GM19351 (cell line): ENCODE measurements at regions not wholly inside any gene's neighbourhood (a gene's known extent, or its start where the extent isn't known, plus 50 kb on each side); places are given as distances from the start of the nearest gene placed in this dataset.
"Not testable (repeated sequence)": the region's sequence is repeated elsewhere in the genome, so short reads cannot be mapped to it uniquely, and the experiment has no call there.

Experiments used
- ATAC-seq: cut with Tn5 transposase; IDR thresholded peaks from one replicate; pipeline ENCODE4 v1.9.1; 2021; ENCODE audit warnings: mild to moderate bottlenecking, moderate library complexity; ENCODE audit not compliant: unreplicated experiment

GRCh38 chr5:102049517-102049916 is 246.6 kb downstream of the SLCO4C1 start:
- no peak for ATAC-seq

- no peak for ATAC-seq
Observed at GRCh38 chr5:102048940-102049339, 247.1 kb downstream of the SLCO4C1 start.

GRCh38 chr5:102047073-102047472 is 249.0 kb downstream of the SLCO4C1 start:
- ATAC-seq, result not testable (repeated sequence)

DNA sequence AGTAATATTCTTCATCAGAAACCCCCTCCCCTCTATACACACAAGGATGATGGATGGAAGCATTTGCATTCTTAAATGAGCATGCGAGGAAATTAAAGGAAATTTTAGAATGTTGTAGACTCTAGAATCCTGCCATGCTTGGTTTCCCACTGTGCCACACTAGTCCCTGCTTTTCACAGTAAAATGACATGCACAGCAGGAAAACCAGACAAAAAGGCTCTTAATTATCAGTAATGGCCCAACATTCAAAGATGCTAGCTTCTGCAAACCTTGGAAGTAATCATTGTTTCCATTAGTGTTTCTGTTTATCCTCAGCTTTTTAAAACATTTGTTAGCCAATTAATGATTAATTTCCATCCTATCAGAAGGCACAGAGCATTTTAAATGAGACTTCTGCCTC is 255.8 kb downstream of the SLCO4C1 start:
- ATAC-seq, result no peak

DNA sequence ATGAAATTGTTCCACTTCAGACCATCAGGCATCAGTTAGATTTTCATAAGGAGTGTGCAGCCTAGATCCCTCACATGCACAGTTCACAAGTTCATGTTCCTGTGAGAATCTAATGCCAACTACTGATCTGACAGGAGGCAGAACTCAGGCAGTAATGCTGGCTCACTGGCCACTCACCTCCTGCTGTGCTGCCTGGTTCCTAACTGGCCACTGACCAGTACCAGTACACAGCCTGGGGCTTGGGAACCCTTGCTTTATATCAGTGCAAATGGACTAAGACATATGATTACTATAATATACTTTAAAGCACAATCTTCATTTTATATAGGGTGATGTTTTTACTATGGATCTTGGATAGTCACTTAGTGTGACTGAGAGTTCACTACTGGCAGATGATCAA is 259.2 kb downstream of the SLCO4C1 start:
- ATAC-seq, result no peak

GRCh38 chr5:102031711-102032110 is 264.4 kb downstream of the SLCO4C1 start:
- ATAC-seq, result no peak

DNA sequence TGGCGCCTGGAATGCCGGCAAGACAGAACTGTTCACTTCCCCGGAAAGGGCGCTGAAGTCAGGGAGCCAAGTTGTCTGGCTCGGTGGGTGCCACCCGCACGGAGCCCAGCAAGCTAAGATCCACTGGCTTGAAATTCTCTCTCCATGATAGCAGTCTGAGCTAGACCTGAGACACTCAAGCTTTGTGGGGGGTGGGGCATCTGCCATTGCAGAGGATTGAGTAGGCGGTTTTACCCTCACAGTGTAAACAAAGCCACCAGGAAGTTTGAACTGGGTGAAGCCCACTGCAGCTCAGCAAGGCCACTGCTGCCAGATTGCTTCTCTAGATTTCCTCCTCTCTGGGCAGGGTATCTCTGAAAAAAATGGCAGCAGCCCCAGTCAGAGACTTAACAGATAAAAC is 277.4 kb downstream of the SLCO4C1 start:
- no peak for ATAC-seq

GRCh38 chr5:102018279-102018678 is 277.8 kb downstream of the SLCO4C1 start:
- no peak for ATAC-seq

- ATAC-seq, result no peak
Observed at GRCh38 chr5:102014371-102014770, 281.7 kb downstream of the SLCO4C1 start.

GRCh38 chr5:102010644-102011043 is 285.4 kb downstream of the SLCO4C1 start:
- no peak for ATAC-seq

- no peak for ATAC-seq
Observed at GRCh38 chr5:101997235-101997634, 298.8 kb downstream of the SLCO4C1 start.

- ATAC-seq, result no peak
Observed at GRCh38 chr5:101995585-101995984, 300.5 kb downstream of the SLCO4C1 start.

GRCh38 chr5:101991486-101991885 is 304.6 kb downstream of the SLCO4C1 start:
- no peak for ATAC-seq

- no peak for ATAC-seq
Observed at GRCh38 chr5:101989659-101990058, 306.4 kb downstream of the SLCO4C1 start.

GRCh38 chr5:101977729-101978345 is 318.2 kb downstream of the SLCO4C1 start:
- peak; percentile 96 for ATAC-seq

GRCh38 chr5:101976933-101977332 is 319.2 kb downstream of the SLCO4C1 start:
- ATAC-seq, result no peak

- no peak for ATAC-seq
Observed at GRCh38 chr5:101969742-101970141, 326.3 kb downstream of the SLCO4C1 start.

DNA sequence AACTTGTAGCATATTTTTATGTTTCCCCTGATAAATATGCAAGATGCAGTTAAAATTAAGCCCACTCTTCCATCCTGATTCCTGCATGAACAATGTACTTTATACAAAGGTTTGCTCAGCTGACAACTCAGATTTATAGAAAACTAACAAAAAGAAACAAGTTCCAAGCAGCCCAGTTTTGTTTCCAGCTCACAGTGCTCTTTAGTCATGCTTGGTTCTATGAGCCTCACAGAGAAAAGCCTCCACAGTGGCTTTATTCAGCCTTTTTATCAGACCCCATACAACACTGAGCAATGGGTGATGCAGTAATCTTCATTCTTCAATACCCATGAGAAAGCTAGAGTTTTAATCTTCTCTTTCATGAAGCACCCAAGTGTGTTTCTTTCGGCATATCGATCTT is 329.6 kb downstream of the SLCO4C1 start:
- ATAC-seq, result no peak

- ATAC-seq, result no peak
Observed at GRCh38 chr5:101955891-101956290, 340.2 kb downstream of the SLCO4C1 start.

- no peak for ATAC-seq
Observed at GRCh38 chr5:101950019-101950418, 346.1 kb downstream of the SLCO4C1 start.

- no peak for ATAC-seq
Observed at GRCh38 chr5:101948615-101949014, 347.5 kb downstream of the SLCO4C1 start.

- peak; percentile 48 for ATAC-seq
Observed at GRCh38 chr5:101943784-101944183, 352.3 kb downstream of the SLCO4C1 start.

- peak; percentile 89 for ATAC-seq
Observed at GRCh38 chr5:101942321-101942882, 353.7 kb downstream of the SLCO4C1 start.
